22Rv1 (cell line): ENCODE measurements at regions not wholly inside any gene's neighbourhood (a gene's known extent, or its start where the extent isn't known, plus 50 kb on each side); places are given as distances from the start of the nearest gene placed in this dataset.

Source experiments
- H3K27ac ChIP-seq: fragments of 450-650 bp; 2 replicates; pipeline ENCODE4 v1.5.1; 2017
- CTCF ChIP-seq: fragments of 450-650 bp; IDR thresholded peaks from 2 replicates; pipeline ENCODE4 v1.5.1; 2017; ENCODE audit warnings: mild to moderate bottlenecking
- ZFX ChIP-seq: fragments of 450-650 bp; IDR thresholded peaks from 2 replicates; pipeline ENCODE4 v1.6.1; 2017; ENCODE audit warnings: antibody characterized with exemption, borderline replicate concordance

- no peak for TF ChIP-seq ZFX
- TF ChIP-seq CTCF = no peak
- no peak overlapping the region for H3K27ac ChIP-seq
Observed at GRCh38 chr2:7209757-7210555, 292.7 kb downstream of the RNF144A start.

- H3K27ac ChIP-seq = no peak overlapping the region
- TF ChIP-seq CTCF (no peak), ZFX (no peak)
Observed at GRCh38 chr2:7210712-7211111, 293.5 kb downstream of the RNF144A start.

GRCh38 chr2:7225848-7226247 is 308.6 kb downstream of the RNF144A start:
- no peak overlapping the region for H3K27ac ChIP-seq
- no peak for TF ChIP-seq ZFX
- no peak for TF ChIP-seq CTCF

- TF ChIP-seq CTCF (no peak), ZFX (no peak)
- H3K27ac ChIP-seq = no peak overlapping the region
Observed at GRCh38 chr2:7226501-7226900, 309.3 kb downstream of the RNF144A start.

GRCh38 chr2:7233126-7233525 is 315.9 kb downstream of the RNF144A start:
- TF ChIP-seq CTCF (no peak), ZFX (no peak)
- H3K27ac ChIP-seq = no peak overlapping the region

GRCh38 chr2:7237466-7237865 is 320.3 kb downstream of the RNF144A start:
- TF ChIP-seq CTCF (no peak), ZFX (no peak)

GRCh38 chr2:7239078-7239477 is 321.9 kb downstream of the RNF144A start:
- no peak for TF ChIP-seq CTCF
- TF ChIP-seq ZFX = no peak
- H3K27ac ChIP-seq = no peak overlapping the region

More at GRCh38 chr2:7237466-7237865, 320.3 kb downstream of the RNF144A start:
- H3K27ac ChIP-seq = no peak overlapping the region
